Activated naive CD8-positive, alpha-beta T cell treated with anti-CD3 and anti-CD28 coated beads, Interleukin-2, amount 10 ng/mL, durations not matched to agents 7 days and 5 days (primary cell): ENCODE measurements at regions not wholly inside any gene's neighbourhood (a gene's known extent, or its start where the extent isn't known, plus 50 kb on each side); places are given as distances from the start of the nearest gene placed in this dataset.

Experiments used
- ATAC-seq: fragments of 150-1000 bp; cut with Tn5 transposase; one replicate; pipeline ENCODE4 v1.10.0; 2021; ENCODE audit warnings: low read depth, moderate library complexity
- POLR2A ChIA-PET: fragments of 350-600 bp; sonication (Branson Sonifier 250); formaldehyde crosslinking; loops from one replicate; lab custom pipeline; 2021; ENCODE audit warnings: antibody characterized with exemption; lab: Charles Lee
- DNase-seq: peaks from one replicate; pipeline ENCODE4 v3.0.0; 2021
- H3K27ac Mint-ChIP-seq: one replicate; pipeline ENCODE4 v1.8.0; 2022; ENCODE audit warnings: mild to moderate bottlenecking, mixed read lengths
- H3K27me3 Mint-ChIP-seq: one replicate; pipeline ENCODE4 v1.8.0; 2022; ENCODE audit warnings: mild to moderate bottlenecking, moderate library complexity, mixed read lengths
- H3K36me3 Mint-ChIP-seq: one replicate; pipeline ENCODE4 v1.8.0; 2021; ENCODE audit warnings: mild to moderate bottlenecking, mixed read lengths
- H3K4me1 Mint-ChIP-seq: one replicate; pipeline ENCODE4 v1.8.0; 2021; ENCODE audit warnings: mixed read lengths
- H3K4me3 Mint-ChIP-seq: one replicate; pipeline ENCODE4 v1.8.0; 2022; ENCODE audit warnings: mild to moderate bottlenecking, moderate library complexity, mixed read lengths
- H3K9me3 Mint-ChIP-seq: one replicate; pipeline ENCODE4 v1.8.0; 2021; ENCODE audit warnings: mixed read lengths

- Mint-ChIP-seq H3K36me3 (no peaks in the 10 kb centered on the region), H3K27me3 (peaks cover 3% of the 10 kb centered on the region), H3K4me3 (no peak overlapping the region), H3K9me3 (peaks cover 10% of the 10 kb centered on the region), H3K27ac (no peak overlapping the region), H3K4me1 (no peaks in the 10 kb centered on the region)
- POLR2A ChIA-PET = no interaction called here
- DNase-seq = no peak
- ATAC-seq = no peak
These were observed 130.5 kb upstream of the LMCD1 start for GRCh38 chr3:8371085-8371551.

DNA sequence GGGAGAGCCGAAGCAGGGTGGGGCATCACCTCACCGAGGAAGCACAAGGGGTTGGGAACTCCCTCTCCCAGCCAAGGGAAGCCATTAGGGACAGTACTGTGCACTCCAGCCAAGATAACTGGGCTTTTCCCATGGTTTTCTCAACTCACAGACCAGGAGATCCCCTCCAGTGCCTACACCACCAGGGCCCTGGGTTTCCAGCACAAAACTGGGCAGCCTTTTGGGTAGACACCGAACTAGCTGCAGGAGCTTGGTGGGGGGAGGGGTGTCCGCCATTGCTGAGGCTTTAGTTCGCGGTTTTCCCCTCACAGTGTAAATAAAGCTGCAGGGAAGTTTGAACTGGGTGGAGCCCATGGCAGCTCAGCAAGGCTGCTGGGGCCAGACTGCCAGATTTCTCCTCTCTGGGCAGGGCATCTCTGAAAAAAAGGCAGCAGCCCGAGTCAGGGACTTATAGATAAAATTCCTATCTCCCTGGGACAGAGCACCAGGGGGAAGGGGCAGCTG is 129.6 kb upstream of the LMCD1 start:
- Mint-ChIP-seq H3K27me3 (peaks cover 3% of the 10 kb centered on the region), H3K9me3 (peaks cover 14% of the 10 kb centered on the region), H3K4me3 (no peak overlapping the region), H3K4me1 (no peaks in the 10 kb centered on the region), H3K27ac (no peak overlapping the region), H3K36me3 (no peaks in the 10 kb centered on the region)
- POLR2A ChIA-PET = no interaction called here
- ATAC-seq (no peak), DNase-seq (no peak)

- ATAC-seq (no peak), DNase-seq (no peak)
- H3K4me3 Mint-ChIP-seq = no peak overlapping the region
- H3K9me3 Mint-ChIP-seq = peaks cover 13% of the 10 kb centered on the region
- H3K27me3 Mint-ChIP-seq = no peaks in the 10 kb centered on the region
- H3K36me3 Mint-ChIP-seq = no peaks in the 10 kb centered on the region
- no peak overlapping the region for H3K27ac Mint-ChIP-seq
- POLR2A ChIA-PET = no interaction called here
- peaks cover 3% of the 10 kb centered on the region for H3K4me1 Mint-ChIP-seq
These were observed 120.5 kb upstream of the LMCD1 start for GRCh38 chr3:8380904-8381704.

DNA sequence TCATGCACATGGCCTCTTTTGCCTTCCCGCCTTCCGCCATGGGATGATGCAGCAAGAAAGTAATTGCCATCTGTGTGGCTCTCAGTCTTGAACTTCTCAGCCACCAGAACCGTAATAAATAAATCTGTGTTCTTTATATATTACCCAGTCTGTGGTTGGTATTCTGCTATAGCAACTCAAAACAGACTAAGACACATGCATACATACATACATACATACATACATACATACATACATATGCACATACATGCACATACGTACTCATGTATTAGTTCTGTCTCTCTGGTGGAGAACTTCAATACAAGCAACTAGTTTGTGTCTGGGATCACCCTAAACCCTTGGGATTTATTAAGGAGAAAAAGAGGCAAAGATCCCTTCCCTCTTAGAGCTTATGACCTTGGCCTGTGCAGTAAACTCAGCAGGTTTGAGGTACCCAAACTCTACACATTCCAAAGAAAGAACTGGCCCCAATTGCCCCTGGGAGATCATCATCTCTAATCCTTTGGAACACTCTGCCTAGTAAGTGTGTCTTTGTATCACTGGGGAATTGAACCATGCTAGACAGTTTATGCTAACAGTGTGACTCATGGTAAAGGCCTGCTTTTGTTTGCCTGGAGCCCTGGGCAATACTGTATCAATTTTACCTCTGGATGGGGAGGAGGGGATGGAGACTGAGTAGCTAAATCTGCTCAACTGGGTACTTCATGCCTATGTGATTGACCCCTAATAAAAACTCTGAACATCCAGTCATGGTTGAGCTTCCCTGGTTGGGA is 115.6 kb upstream of the LMCD1 start:
- peaks cover 3% of the 10 kb centered on the region for H3K4me1 Mint-ChIP-seq
- H3K4me3 Mint-ChIP-seq = no peak overlapping the region
- H3K27ac Mint-ChIP-seq = no peak overlapping the region
- POLR2A ChIA-PET = no interaction called here
- DNase-seq = no peak
- H3K36me3 Mint-ChIP-seq = no peaks in the 10 kb centered on the region
- ATAC-seq = no peak
- H3K27me3 Mint-ChIP-seq = no peaks in the 10 kb centered on the region
- H3K9me3 Mint-ChIP-seq = peaks cover 9% of the 10 kb centered on the region

- no peaks in the 10 kb centered on the region for H3K36me3 Mint-ChIP-seq
- POLR2A ChIA-PET = no interaction called here
These were observed 114.1 kb upstream of the LMCD1 start for GRCh38 chr3:8387571-8387970.

GRCh38 chr3:8399686-8400085 is 101.9 kb upstream of the LMCD1 start:
- POLR2A ChIA-PET = no interaction called here
- Mint-ChIP-seq H3K36me3 (no peaks in the 10 kb centered on the region), H3K4me1 (no peaks in the 10 kb centered on the region), H3K27ac (no peak overlapping the region), H3K27me3 (no peaks in the 10 kb centered on the region), H3K9me3 (no peaks in the 10 kb centered on the region), H3K4me3 (no peak overlapping the region)
- DNase-seq (no peak), ATAC-seq (no peak)

More at GRCh38 chr3:8387571-8387970, 114.1 kb upstream of the LMCD1 start:
- ATAC-seq (no peak), DNase-seq (no peak)
- Mint-ChIP-seq H3K27ac (no peak overlapping the region), H3K27me3 (no peaks in the 10 kb centered on the region), H3K9me3 (peaks cover 6% of the 10 kb centered on the region), H3K4me1 (no peaks in the 10 kb centered on the region), H3K4me3 (no peak overlapping the region)

- POLR2A ChIA-PET = no interaction called here
- H3K36me3 Mint-ChIP-seq = no peaks in the 10 kb centered on the region
- no peak overlapping the region for H3K27ac Mint-ChIP-seq
- no peaks in the 10 kb centered on the region for H3K27me3 Mint-ChIP-seq
- peaks cover 1% of the 10 kb centered on the region for H3K9me3 Mint-ChIP-seq
- ATAC-seq = no peak
- DNase-seq = no peak
- no peaks in the 10 kb centered on the region for H3K4me1 Mint-ChIP-seq
- no peak overlapping the region for H3K4me3 Mint-ChIP-seq
These were observed 100.7 kb upstream of the LMCD1 start for GRCh38 chr3:8400911-8401310.

DNA sequence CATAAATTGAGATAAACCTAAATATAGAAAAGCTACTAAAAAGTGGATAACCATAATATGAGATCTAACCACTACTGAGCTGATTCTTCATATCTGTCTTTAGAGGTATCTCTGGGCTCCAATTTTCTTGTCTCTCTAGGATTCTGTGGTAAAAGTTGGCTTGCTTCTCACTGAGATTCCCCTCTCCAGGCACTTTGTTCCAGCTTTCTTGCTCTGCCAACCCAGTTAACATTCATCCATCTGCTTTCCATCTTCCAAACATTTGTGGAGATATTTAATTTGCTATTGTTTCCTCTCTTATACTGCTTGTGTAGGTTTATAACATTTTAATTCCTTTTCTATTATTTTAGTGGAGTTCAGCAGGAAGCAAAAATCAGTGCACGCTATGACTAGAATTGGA is 97.6 kb upstream of the LMCD1 start:
- Mint-ChIP-seq H3K36me3 (no peaks in the 10 kb centered on the region), H3K27me3 (peaks cover 2% of the 10 kb centered on the region), H3K27ac (no peak overlapping the region), H3K4me3 (no peak overlapping the region), H3K4me1 (no peaks in the 10 kb centered on the region), H3K9me3 (peaks cover 1% of the 10 kb centered on the region)
- POLR2A ChIA-PET = no interaction called here
- DNase-seq = no peak
- ATAC-seq = no peak

DNA sequence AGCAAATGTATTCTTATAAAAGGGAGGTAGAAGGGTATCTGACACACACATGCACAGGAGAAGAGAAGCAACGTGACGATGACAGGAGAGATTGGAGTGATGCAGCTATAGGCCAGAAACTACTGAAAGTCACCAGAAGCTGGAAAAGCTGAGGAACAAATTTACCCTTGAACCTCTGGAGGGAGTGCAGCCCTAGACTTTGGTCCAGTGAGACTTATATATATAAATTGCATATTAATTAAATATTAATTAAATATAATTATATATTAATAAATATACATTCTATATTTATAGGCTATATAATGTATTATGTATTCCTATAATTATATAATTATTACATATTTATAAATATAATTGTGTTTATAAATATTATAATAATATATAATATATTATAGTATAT is 96.5 kb upstream of the LMCD1 start:
- POLR2A ChIA-PET = no interaction called here
- ATAC-seq = no peak
- Mint-ChIP-seq H3K4me1 (no peaks in the 10 kb centered on the region), H3K27ac (no peak overlapping the region), H3K9me3 (peaks cover 1% of the 10 kb centered on the region), H3K36me3 (no peaks in the 10 kb centered on the region), H3K27me3 (peaks cover 2% of the 10 kb centered on the region), H3K4me3 (no peak overlapping the region)
- no peak for DNase-seq

DNA sequence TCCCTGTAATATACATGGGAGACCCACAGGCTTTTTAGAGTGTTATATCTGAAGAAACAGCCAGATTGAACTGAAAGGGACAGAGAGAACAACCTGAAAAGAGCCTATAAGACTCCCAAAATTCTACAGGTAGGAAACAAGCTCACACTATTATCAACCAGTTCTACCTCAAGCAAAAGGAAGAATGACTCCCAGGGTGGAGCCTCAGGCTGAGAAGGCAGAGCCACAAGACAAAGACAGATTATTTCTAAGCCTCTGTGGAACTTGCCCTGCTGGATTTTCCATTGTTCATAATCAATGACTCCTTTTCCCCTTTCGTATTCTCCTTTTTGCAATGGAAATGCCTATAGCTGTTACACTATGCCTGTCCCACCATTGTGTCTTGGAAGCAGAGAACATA is 95.1 kb upstream of the LMCD1 start:
- peaks cover 1% of the 10 kb centered on the region for H3K9me3 Mint-ChIP-seq
- H3K4me1 Mint-ChIP-seq = no peaks in the 10 kb centered on the region
- POLR2A ChIA-PET = no interaction called here
- H3K36me3 Mint-ChIP-seq = no peaks in the 10 kb centered on the region
- H3K27me3 Mint-ChIP-seq = peaks cover 2% of the 10 kb centered on the region
- ATAC-seq = no peak
- H3K4me3 Mint-ChIP-seq = no peak overlapping the region
- DNase-seq = no peak
- H3K27ac Mint-ChIP-seq = no peak overlapping the region

- H3K27ac Mint-ChIP-seq = no peak overlapping the region
- H3K27me3 Mint-ChIP-seq = peaks cover 2% of the 10 kb centered on the region
- POLR2A ChIA-PET = no interaction called here
- H3K9me3 Mint-ChIP-seq = no peaks in the 10 kb centered on the region
- ATAC-seq (no peak), DNase-seq (no peak)
- no peaks in the 10 kb centered on the region for H3K36me3 Mint-ChIP-seq
- H3K4me1 Mint-ChIP-seq = no peaks in the 10 kb centered on the region
- no peak overlapping the region for H3K4me3 Mint-ChIP-seq
These were observed 88.2 kb upstream of the LMCD1 start for GRCh38 chr3:8413337-8413926.

- Mint-ChIP-seq H3K4me3 (no peak overlapping the region), H3K27ac (no peak overlapping the region), H3K4me1 (no peaks in the 10 kb centered on the region), H3K27me3 (peaks cover 2% of the 10 kb centered on the region), H3K9me3 (no peaks in the 10 kb centered on the region), H3K36me3 (no peaks in the 10 kb centered on the region)
- no peak for DNase-seq
- POLR2A ChIA-PET = no interaction called here
- no peak for ATAC-seq
These were observed 84.7 kb upstream of the LMCD1 start for GRCh38 chr3:8416965-8417364.

DNA sequence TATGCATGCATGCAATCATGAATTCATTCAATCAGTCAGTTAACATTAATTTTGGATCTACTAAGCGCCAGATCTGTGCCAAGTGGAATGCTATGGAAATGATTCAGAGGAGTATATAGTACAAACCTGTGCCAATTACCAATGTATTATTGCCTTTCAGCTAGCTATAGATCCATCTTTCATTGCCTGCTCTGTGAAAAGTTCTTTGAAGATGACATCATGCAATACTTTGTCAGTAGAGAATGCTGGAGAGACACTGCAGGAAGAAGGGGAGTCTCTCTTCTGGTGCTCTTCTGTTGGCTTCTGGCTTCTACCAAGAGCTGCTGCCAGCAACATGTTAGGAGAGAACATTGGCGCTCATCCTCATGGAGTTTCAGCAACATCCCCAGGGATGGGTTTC is 81.0 kb upstream of the LMCD1 start:
- no peak for DNase-seq
- H3K4me1 Mint-ChIP-seq = no peaks in the 10 kb centered on the region
- H3K27me3 Mint-ChIP-seq = peaks cover 5% of the 10 kb centered on the region
- no peak overlapping the region for H3K27ac Mint-ChIP-seq
- H3K36me3 Mint-ChIP-seq = no peaks in the 10 kb centered on the region
- H3K4me3 Mint-ChIP-seq = no peak overlapping the region
- POLR2A ChIA-PET = no interaction called here
- no peak for ATAC-seq
- no peaks in the 10 kb centered on the region for H3K9me3 Mint-ChIP-seq
